ENCODE measurements at regions not wholly inside any gene's neighbourhood (a gene's known extent, or its start where the extent isn't known, plus 50 kb on each side); places are given as distances from the start of the nearest gene placed in this dataset.

GRCh38 chr18:2402084-2402483 is 169.2 kb downstream of the METTL4 start:
- DNase-seq: no peak
- H3K36me3 ChIP-seq: no peaks in the 10 kb centered on the region
- no peaks in the 10 kb centered on the region for H3K9me3 ChIP-seq
- no peaks in the 10 kb centered on the region for H3K4me1 ChIP-seq
- H3K27ac ChIP-seq: no peak overlapping the region
- TF ChIP-seq POLR2A (IDR thresholded peaks at IDR 0.05) (no peak), CTCF (IDR thresholded peaks at IDR 0.05) (no peak)
- no peaks in the 10 kb centered on the region for H3K27me3 ChIP-seq
- 65 to 75% methylated on average over 1 of the region's 1 CpG for WGBS, 2 donors
- no peak overlapping the region for H3K4me3 ChIP-seq
- intact Hi-C loops (cut with DNase I): no loop called here

- H3K9me3 ChIP-seq: no peaks in the 10 kb centered on the region
- peaks cover 3 to 20% (median 6%) of the 10 kb centered on the region in 3 donors for H3K4me1 ChIP-seq
- no peak overlapping the region for H3K27ac ChIP-seq
- no peaks in the 10 kb centered on the region for H3K27me3 ChIP-seq
- WGBS, 2 donors: 46 to 66% methylated on average over 2 of the region's 2 CpGs
- no peak for DNase-seq
- no peak for TF ChIP-seq POLR2A (IDR thresholded peaks at IDR 0.05)
- no peak for TF ChIP-seq CTCF (IDR thresholded peaks at IDR 0.05)
- no peaks in the 10 kb centered on the region for H3K36me3 ChIP-seq
- intact Hi-C loops (cut with DNase I): no loop called here
- no peak overlapping the region for H3K4me3 ChIP-seq
Measured at GRCh38 chr18:2406544-2406943, 164.8 kb downstream of the METTL4 start.

GRCh38 chr18:2407961-2408360 is 163.3 kb downstream of the METTL4 start:
- no peak for DNase-seq
- Histone ChIP-seq H3K9me3 (no peaks in the 10 kb centered on the region), H3K36me3 (no peaks in the 10 kb centered on the region), H3K27me3 (no peaks in the 10 kb centered on the region), H3K27ac (no peak overlapping the region), H3K4me3 (no peak overlapping the region), H3K4me1 (peaks cover 3 to 27% (median 6%) of the 10 kb centered on the region in 3 donors)
- TF ChIP-seq POLR2A (IDR thresholded peaks at IDR 0.05) (no peak), CTCF (IDR thresholded peaks at IDR 0.05) (no peak)
- WGBS, 2 donors: 59 to 90% methylated on average over 1 of the region's 1 CpG
- intact Hi-C loops (cut with DNase I): no loop called here

GRCh38 chr18:2409906-2410305 is 161.4 kb downstream of the METTL4 start:
- Histone ChIP-seq H3K4me1 (peaks cover 3 to 27% (median 6%) of the 10 kb centered on the region in 3 donors), H3K4me3 (no peak overlapping the region), H3K9me3 (no peaks in the 10 kb centered on the region), H3K27me3 (no peaks in the 10 kb centered on the region), H3K36me3 (no peaks in the 10 kb centered on the region), H3K27ac (no peak overlapping the region)
- intact Hi-C loops (cut with DNase I): no loop called here
- WGBS, 2 donors: 33 to 54% methylated on average over 5 of the region's 5 CpGs
- DNase-seq: no peak
- no peak for TF ChIP-seq POLR2A (IDR thresholded peaks at IDR 0.05)
- no peak for TF ChIP-seq CTCF (IDR thresholded peaks at IDR 0.05)

GRCh38 chr18:2410688-2411087 is 160.6 kb downstream of the METTL4 start:
- Histone ChIP-seq H3K36me3 (no peaks in the 10 kb centered on the region), H3K4me1 (peaks cover 3 to 27% (median 6%) of the 10 kb centered on the region in 3 donors), H3K4me3 (no peak overlapping the region), H3K9me3 (no peaks in the 10 kb centered on the region), H3K27me3 (no peaks in the 10 kb centered on the region), H3K27ac (no peak overlapping the region)
- intact Hi-C loops (cut with DNase I): no loop called here
- TF ChIP-seq CTCF (IDR thresholded peaks at IDR 0.05): no peak
- no peak for TF ChIP-seq POLR2A (IDR thresholded peaks at IDR 0.05)
- WGBS, 2 donors: 31 to 50% methylated on average over 1 of the region's 1 CpG
- DNase-seq: no peak

Data from esophagus squamous epithelium (tissue), 5 donors.